GM23248 (cell line): ENCODE measurements at regions not wholly inside any gene's neighbourhood (a gene's known extent, or its start where the extent isn't known, plus 50 kb on each side); places are given as distances from the start of the nearest gene placed in this dataset.
"Not testable (repeated sequence)": the region's sequence is repeated elsewhere in the genome, so short reads cannot be mapped to it uniquely, and the experiment has no call there.

Experiments
- DNase-seq: peaks from one replicate; pipeline ENCODE4 v3.0.0-alpha.2; 2015
- H2AFZ ChIP-seq: fragments of 200-600 bp; sonication (generic); 2 replicates; pipeline ENCODE4 v1.6.1; 2016; ENCODE audit warnings: antibody characterized with exemption
- H3F3A ChIP-seq: fragments of 200-600 bp; sonication (generic); 2 replicates; pipeline ENCODE4 v1.6.1; 2016; ENCODE audit warnings: mild to moderate bottlenecking, antibody characterized with exemption, mixed run types; ENCODE audit not compliant: insufficient read depth
- H3K27ac ChIP-seq: fragments of 200-600 bp; sonication (generic); 2 replicates; pipeline ENCODE4 v1.5.1; 2016; ENCODE audit warnings: mild to moderate bottlenecking
- H3K27me3 ChIP-seq: fragments of 200-600 bp; sonication (generic); replicated peaks from 2 replicates; pipeline ENCODE4 v1.6.1; 2016; ENCODE audit warnings: mild to moderate bottlenecking; ENCODE audit not compliant: insufficient read depth
- H3K36me3 ChIP-seq: fragments of 200-600 bp; sonication (generic); 2 replicates; pipeline ENCODE4 v1.6.1; 2016; ENCODE audit warnings: low read depth, mild to moderate bottlenecking
- H3K4me1 ChIP-seq: fragments of 200-600 bp; sonication (generic); 2 replicates; pipeline ENCODE4 v1.6.1; 2016; ENCODE audit warnings: mild to moderate bottlenecking; ENCODE audit not compliant: insufficient read depth
- H3K4me2 ChIP-seq: fragments of 200-600 bp; sonication (generic); one replicate; pipeline ENCODE4 v1.6.1; 2016; ENCODE audit warnings: mild to moderate bottlenecking; ENCODE audit not compliant: unreplicated experiment
- H3K4me3 ChIP-seq: fragments of 200-600 bp; sonication (generic); 2 replicates; pipeline ENCODE4 v1.5.1; 2016; ENCODE audit warnings: mild to moderate bottlenecking
- H3K79me2 ChIP-seq: fragments of 200-600 bp; sonication (generic); 2 replicates; pipeline ENCODE4 v1.6.1; 2016; ENCODE audit warnings: mild to moderate bottlenecking; ENCODE audit not compliant: insufficient read depth
- H3K9ac ChIP-seq: fragments of 200-600 bp; sonication (generic); 2 replicates; pipeline ENCODE4 v1.6.1; 2016; ENCODE audit warnings: mild to moderate bottlenecking
- H3K9me2 ChIP-seq: fragments of 200-600 bp; sonication (generic); 2 replicates; pipeline ENCODE4 v1.6.1; 2016; ENCODE audit warnings: mixed run types, mild to moderate bottlenecking, moderate library complexity; ENCODE audit not compliant: insufficient read depth
- H3K9me3 ChIP-seq: fragments of 200-600 bp; sonication (generic); one replicate; pipeline ENCODE4 v1.6.1; 2017; ENCODE audit warnings: low read depth
- H4K20me1 ChIP-seq: fragments of 200-600 bp; sonication (generic); 2 replicates; pipeline ENCODE4 v1.6.0; 2016; ENCODE audit not compliant: insufficient read depth
- EZH2 ChIP-seq: fragments of 200-600 bp; sonication (generic); IDR thresholded peaks from 2 replicates; pipeline ENCODE4 v1.6.1; 2018; ENCODE audit warnings: antibody characterized with exemption, mild to moderate bottlenecking; ENCODE audit not compliant: insufficient read depth, poor library complexity, severe bottlenecking
- EZH2phosphoT487 ChIP-seq: fragments of 200-600 bp; sonication (generic); IDR thresholded peaks from 2 replicates; pipeline ENCODE4 v1.6.1; 2018; ENCODE audit warnings: antibody characterized with exemption, moderate library complexity, mild to moderate bottlenecking, low read depth; ENCODE audit not compliant: insufficient read depth
- WGBS, 2 experiments: methylation state at CpG; one replicate each; pipeline ENCODE4 v1.1.6; 2015 to 2017; ENCODE audit warnings: low lambda C conversion rate in 2 of 2, low coverage in 1 of 2; ENCODE audit errors: missing lambda C conversion rate in 2 of 2; 5-methylcytosine and 5-hydroxymethylcytosine counted together
- in situ Hi-C: fragments of 300-500 bp; cut with MboI; formaldehyde crosslinking; loops from 2 replicates; pipeline ENCODE4 v1.15.0; 2020

DNA sequence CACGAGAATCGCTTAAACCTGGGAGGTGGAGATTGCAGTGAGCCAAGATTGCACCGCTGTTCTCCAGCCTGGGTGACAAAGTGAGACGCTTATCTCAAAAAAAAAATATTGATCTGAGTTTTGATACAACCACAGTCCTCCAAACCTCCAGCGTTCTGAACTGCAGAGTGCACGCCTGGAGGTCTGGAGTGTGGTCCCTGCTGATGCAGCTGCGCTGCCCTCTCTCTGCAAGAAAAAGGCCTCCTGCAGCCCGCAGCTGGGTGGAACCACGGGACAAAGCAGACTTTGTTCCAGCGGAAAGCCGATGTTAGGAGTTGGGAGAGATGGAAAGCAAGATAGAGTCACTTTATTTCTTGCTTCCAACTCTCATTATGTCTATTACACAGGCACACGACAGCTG lies 144.9 kb upstream of the SOD1 start:
- H3K79me2 ChIP-seq: no peaks in the 10 kb centered on the region
- H3K36me3 ChIP-seq: no peaks in the 10 kb centered on the region
- H3K4me2 ChIP-seq: no peak overlapping the region
- no peak overlapping the region for H3K4me3 ChIP-seq
- H3K9me2 ChIP-seq: no peaks in the 10 kb centered on the region
- in situ Hi-C loops: no loop called here
- H2AFZ ChIP-seq: no peak overlapping the region
- no peak for DNase-seq
- no peaks in the 10 kb centered on the region for H4K20me1 ChIP-seq
- 45 to 46% methylated on average over 12 of the region's 12 CpGs for WGBS, 2 experiments
- no peak overlapping the region for H3K27ac ChIP-seq
- no peak overlapping the region for H3K9ac ChIP-seq
- no peak for TF ChIP-seq EZH2
- TF ChIP-seq EZH2phosphoT487: no peak
- H3K27me3 ChIP-seq: no peaks in the 10 kb centered on the region
- H3K9me3 ChIP-seq: no peaks in the 10 kb centered on the region
- H3F3A ChIP-seq: no peaks in the 10 kb centered on the region
- no peaks in the 10 kb centered on the region for H3K4me1 ChIP-seq

GRCh38 chr21:31513541-31513940 lies 146.0 kb upstream of the SOD1 start:
- H3F3A ChIP-seq, in situ Hi-C loops, H3K79me2 ChIP-seq, H3K4me1 ChIP-seq, H3K9ac ChIP-seq, H3K9me2 ChIP-seq, H3K27me3 ChIP-seq, H3K4me3 ChIP-seq, H4K20me1 ChIP-seq, H3K36me3 ChIP-seq, DNase-seq, H3K9me3 ChIP-seq, H3K27ac ChIP-seq, H3K4me2 ChIP-seq, H2AFZ ChIP-seq: not testable (repeated sequence)
- WGBS, 2 experiments: 81 to 85% methylated on average over 5 of the region's 5 CpGs

DNA sequence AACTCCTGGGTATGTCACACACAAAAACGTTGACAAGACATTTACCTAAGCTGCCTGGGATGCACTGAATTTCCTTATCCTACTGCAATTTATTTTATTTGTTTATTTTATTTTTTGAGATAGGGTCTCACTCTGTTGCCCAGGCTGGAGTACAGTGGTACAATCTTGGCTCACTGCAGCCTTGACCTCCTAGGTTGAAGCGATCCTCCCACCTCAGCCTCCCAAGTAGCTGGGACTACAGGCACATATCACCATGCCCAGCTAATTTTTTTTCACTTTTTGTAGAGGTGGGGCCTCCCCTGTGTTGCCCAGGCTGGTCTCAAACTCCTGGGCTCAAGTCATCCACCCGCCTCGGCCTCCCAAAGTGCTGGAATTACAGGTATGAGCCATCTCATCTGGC lies 147.5 kb upstream of the SOD1 start:
- H3K9me3 ChIP-seq, H3K27me3 ChIP-seq, H3K27ac ChIP-seq, H3K9me2 ChIP-seq, H2AFZ ChIP-seq, H3K4me1 ChIP-seq, H3F3A ChIP-seq, in situ Hi-C loops, DNase-seq, H3K4me2 ChIP-seq, H3K79me2 ChIP-seq, H4K20me1 ChIP-seq, H3K36me3 ChIP-seq, H3K4me3 ChIP-seq, H3K9ac ChIP-seq: not testable (repeated sequence)
- WGBS, 2 experiments: 71 to 73% methylated on average over 4 of the region's 4 CpGs

DNA sequence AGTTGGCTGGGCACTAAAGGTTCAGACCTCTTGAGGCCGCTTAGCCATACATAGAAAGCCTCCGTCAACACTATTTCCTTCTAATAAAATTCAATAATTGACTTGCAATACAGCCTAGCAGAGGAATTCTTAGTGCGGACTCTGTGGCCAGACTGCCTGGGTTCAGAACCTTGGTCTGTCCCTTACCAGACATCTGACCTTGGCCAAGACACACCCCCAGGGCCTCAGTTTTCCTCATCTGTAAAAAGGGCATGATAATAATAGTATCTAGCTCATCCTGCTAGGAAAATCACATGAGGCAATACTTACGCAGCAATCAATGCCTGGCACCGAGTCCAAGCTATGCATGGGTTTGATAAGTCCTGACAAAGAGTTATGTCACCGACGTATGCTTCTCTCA lies 148.2 kb upstream of the SOD1 start:
- H3K4me2 ChIP-seq: no peak overlapping the region
- no peak overlapping the region for H2AFZ ChIP-seq
- in situ Hi-C loops: no loop called here
- 80 to 88% methylated on average over 7 of the region's 7 CpGs for WGBS, 2 experiments
- H3F3A ChIP-seq: no peaks in the 10 kb centered on the region
- no peak for TF ChIP-seq EZH2
- no peak for TF ChIP-seq EZH2phosphoT487
- H3K36me3 ChIP-seq: no peaks in the 10 kb centered on the region
- no peaks in the 10 kb centered on the region for H3K9me2 ChIP-seq
- no peak overlapping the region for H3K4me3 ChIP-seq
- H3K79me2 ChIP-seq: no peaks in the 10 kb centered on the region
- H3K27me3 ChIP-seq: no peaks in the 10 kb centered on the region
- H3K27ac ChIP-seq: no peak overlapping the region
- no peaks in the 10 kb centered on the region for H4K20me1 ChIP-seq
- no peaks in the 10 kb centered on the region for H3K9me3 ChIP-seq
- H3K4me1 ChIP-seq: no peaks in the 10 kb centered on the region
- no peak for DNase-seq
- no peak overlapping the region for H3K9ac ChIP-seq

DNA sequence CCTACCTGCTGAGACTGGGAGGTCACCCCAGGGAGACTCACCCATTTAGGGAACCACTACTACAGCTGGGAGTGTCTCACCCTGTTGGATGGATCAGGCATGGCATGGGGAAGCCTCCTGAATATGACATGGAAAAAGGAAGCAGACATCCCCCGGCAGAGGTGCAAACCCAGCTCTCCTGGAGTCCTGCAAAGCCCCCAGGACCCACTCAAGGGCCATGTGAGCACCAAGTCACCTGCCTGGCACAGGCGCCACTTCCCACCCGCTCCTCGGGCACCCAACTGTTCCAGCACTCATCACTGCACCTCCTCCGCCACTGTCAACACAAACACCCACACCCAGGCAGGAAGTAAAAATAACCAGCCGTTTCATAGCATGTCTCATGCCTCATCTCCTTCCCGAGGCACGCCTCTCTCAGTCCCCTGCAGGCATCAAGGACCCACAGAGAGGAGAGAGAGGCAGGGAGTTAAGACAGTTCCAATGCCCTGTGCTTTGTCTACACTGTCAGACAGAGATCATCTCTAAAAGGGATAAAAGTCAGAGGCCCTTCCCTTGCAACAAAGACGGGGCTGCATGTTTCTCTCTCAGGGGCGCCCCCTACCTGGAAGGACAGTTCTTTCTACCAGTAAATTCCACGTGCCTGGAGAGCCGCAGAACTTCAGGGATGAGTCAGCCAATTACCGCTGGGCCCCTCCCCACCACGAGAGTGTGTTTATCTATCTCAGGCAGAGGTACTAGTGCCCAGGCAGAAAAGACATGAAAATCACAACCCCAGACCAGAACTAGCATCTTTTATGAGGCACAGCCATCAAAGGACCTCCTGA lies 150.1 kb upstream of the SOD1 start:
- no peaks in the 10 kb centered on the region for H3K4me1 ChIP-seq
- H3K9me2 ChIP-seq: no peaks in the 10 kb centered on the region
- H2AFZ ChIP-seq: no peak overlapping the region
- H3K27ac ChIP-seq: no peak overlapping the region
- in situ Hi-C loops: no loop called here
- H3K36me3 ChIP-seq: no peaks in the 10 kb centered on the region
- DNase-seq: peak; percentile 45
- TF ChIP-seq EZH2 (no peak), EZH2phosphoT487 (no peak)
- H3K9ac ChIP-seq: no peak overlapping the region
- WGBS, 2 experiments: 41 to 45% methylated on average over 14 of the region's 14 CpGs
- no peak overlapping the region for H3K4me2 ChIP-seq
- no peaks in the 10 kb centered on the region for H3K9me3 ChIP-seq
- no peaks in the 10 kb centered on the region for H3K27me3 ChIP-seq
- no peaks in the 10 kb centered on the region for H3K79me2 ChIP-seq
- H4K20me1 ChIP-seq: no peaks in the 10 kb centered on the region
- no peak overlapping the region for H3K4me3 ChIP-seq
- no peaks in the 10 kb centered on the region for H3F3A ChIP-seq
